ENCODE measurements at regions not wholly inside any gene's neighbourhood (a gene's known extent, or its start where the extent isn't known, plus 50 kb on each side); places are given as distances from the start of the nearest gene placed in this dataset.
"Not testable (repeated sequence)": the region's sequence is repeated elsewhere in the genome, so short reads cannot be mapped to it uniquely, and the experiment has no call there.

DNA sequence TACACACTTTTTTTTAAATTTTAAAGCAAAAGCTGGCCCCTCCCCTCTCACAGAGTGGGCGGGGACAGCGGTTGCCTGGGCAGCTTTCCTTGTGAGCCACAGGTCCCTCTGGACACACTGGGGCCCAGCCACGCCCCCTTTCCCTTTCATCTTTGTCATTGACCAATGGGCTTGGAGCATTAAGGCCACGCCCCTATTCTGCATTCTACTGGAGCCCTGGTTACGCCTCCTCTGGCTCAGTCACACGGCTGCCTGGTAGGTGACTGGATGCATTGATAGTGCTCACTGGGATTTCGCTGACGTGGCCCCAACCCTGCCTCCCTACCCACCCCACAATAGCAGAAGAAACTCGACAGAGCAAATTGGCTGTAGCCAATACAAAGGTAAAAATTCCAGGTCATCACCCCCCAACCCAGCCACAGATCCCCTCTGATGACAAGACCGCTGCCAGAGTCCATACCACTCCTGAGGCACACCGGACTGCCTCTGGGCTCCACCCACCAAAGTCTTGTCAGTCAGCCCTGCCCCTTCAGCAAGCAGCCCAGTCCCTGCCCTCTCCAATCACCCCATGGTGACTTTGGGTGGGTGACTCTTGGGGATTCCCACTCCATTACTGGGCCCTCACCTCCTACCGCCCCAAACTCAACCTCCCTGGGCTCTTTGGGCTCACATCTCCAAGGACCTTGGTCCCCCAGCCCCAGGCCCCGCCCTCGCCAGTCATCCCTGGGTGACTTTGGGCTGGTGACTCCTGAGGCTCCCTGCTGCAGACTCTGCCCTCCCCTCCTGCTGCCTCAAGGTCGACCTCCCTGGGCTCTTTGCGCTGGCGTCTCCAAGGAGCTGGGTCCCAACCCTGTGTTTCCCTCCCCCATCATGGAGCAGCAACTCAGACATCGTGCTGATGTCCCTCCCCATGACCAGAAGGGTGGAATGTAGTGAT, 112.2 kb upstream of the FAN1 start:
- intact Hi-C loops (cut with micrococcal nuclease; ENCODE audit: unreplicated experiment): loop anchor here (10.0 kb wide), 1 partner anchor 703 kb away; no protein-coding TSS in a partner anchor
- Histone ChIP-seq H2AFZ (ENCODE audit: low read length) (no peak overlapping the region), H3K4me2 (ENCODE audit: low read length) (no peak overlapping the region), H3K4me1 (ENCODE audit: insufficient read depth, low read length, poor library complexity, severe bottlenecking) (no peaks in the 10 kb centered on the region), H3K27ac (ENCODE audit: low read depth, low read length, poor library complexity, severe bottlenecking) (no peak overlapping the region), H3K79me2 (ENCODE audit: insufficient read depth, low read depth, low read length) (no peaks in the 10 kb centered on the region), H4K20me1 (ENCODE audit: insufficient read depth, low read length) (no peaks in the 10 kb centered on the region), H3K9me3 (ENCODE audit: low read length) (no peaks in the 10 kb centered on the region), H3K4me3 (ENCODE audit: low read depth, low read length, poor library complexity, severe bottlenecking) (no peak overlapping the region), H3K36me3 (ENCODE audit: insufficient read depth, low read length) (no peaks in the 10 kb centered on the region), H3K9me2 (ENCODE audit: insufficient read depth, low read length) (no peaks in the 10 kb centered on the region)
- no TSS peak for BruUV-seq (replicated peaks)
- ChIA-PET POLR2A (no interaction called here), CTCF (ENCODE audit: unreplicated experiment) (no interaction called here)
- TF ChIP-seq EZH2phosphoT487 (IDR thresholded peaks at IDR 0.05; ENCODE audit: borderline replicate concordance, low read depth, low read length): no peak
- TF ChIP-seq, protein P1, sequence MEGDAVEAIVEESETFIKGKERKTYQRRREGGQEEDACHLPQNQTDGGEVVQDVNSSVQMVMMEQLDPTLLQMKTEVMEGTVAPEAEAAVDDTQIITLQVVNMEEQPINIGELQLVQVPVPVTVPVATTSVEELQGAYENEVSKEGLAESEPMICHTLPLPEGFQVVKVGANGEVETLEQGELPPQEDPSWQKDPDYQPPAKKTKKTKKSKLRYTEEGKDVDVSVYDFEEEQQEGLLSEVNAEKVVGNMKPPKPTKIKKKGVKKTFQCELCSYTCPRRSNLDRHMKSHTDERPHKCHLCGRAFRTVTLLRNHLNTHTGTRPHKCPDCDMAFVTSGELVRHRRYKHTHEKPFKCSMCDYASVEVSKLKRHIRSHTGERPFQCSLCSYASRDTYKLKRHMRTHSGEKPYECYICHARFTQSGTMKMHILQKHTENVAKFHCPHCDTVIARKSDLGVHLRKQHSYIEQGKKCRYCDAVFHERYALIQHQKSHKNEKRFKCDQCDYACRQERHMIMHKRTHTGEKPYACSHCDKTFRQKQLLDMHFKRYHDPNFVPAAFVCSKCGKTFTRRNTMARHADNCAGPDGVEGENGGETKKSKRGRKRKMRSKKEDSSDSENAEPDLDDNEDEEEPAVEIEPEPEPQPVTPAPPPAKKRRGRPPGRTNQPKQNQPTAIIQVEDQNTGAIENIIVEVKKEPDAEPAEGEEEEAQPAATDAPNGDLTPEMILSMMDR (conservative IDR thresholded peaks at IDR 0.05; ENCODE audit: low read length): no peak
- peak; percentile 25 for DNase-seq (ENCODE audit: low spot score)

DNA sequence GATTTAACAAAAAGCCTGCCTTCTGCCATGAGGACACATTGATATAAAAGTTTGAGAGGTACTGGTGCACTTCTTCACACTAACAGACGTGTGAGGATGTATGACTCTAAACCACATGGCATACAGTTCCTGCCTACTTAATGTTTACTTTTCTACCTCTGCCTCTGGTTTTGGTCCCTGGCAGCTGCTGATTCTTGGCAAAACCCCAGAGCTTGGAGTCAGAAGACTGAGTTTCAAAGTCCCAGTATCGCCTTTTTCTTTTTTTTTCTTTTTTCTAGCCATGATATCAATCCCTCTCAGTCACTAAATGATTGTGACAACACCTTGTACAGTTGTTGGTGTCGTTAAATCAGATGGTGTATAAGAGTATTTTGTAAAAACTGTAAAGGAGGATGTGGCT, 110.9 kb upstream of the FAN1 start:
- CTCF ChIA-PET (ENCODE audit: unreplicated experiment); H3K4me1 ChIP-seq (ENCODE audit: insufficient read depth, low read length, poor library complexity, severe bottlenecking); H3K36me3 ChIP-seq (ENCODE audit: insufficient read depth, low read length); H3K79me2 ChIP-seq (ENCODE audit: insufficient read depth, low read depth, low read length); H3K27ac ChIP-seq (ENCODE audit: low read depth, low read length, poor library complexity, severe bottlenecking); H3K4me2 ChIP-seq (ENCODE audit: low read length); H3K4me3 ChIP-seq (ENCODE audit: low read depth, low read length, poor library complexity, severe bottlenecking); DNase-seq (ENCODE audit: low spot score); H3K9me3 ChIP-seq (ENCODE audit: low read length); BruUV-seq (replicated peaks); H3K9me2 ChIP-seq (ENCODE audit: insufficient read depth, low read length); POLR2A ChIA-PET; H2AFZ ChIP-seq (ENCODE audit: low read length); H4K20me1 ChIP-seq (ENCODE audit: insufficient read depth, low read length): not testable (repeated sequence)
- intact Hi-C loops (cut with micrococcal nuclease; ENCODE audit: unreplicated experiment): loop anchor here (10.0 kb wide), 1 partner anchor 702 kb away; no protein-coding TSS in a partner anchor

DNA sequence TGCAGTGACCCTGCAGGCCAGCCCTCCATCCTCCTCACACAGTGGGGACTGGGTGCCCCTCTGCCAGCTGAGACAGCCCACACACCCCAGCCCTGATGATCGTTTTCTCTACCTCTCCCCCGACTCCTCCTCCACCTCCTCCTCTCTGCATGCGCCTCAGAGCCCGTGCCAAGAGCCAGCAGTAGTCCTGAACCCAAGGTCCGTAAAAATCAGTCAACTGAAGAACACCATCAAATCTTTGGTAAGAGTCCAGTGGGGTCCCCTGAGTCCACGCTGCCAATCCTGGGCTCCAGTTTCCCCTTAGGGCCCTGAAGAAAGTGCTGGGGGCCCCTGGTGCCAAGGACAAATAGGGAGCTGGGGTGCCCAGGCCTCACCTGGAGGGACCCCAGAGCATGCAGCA, 109.3 kb upstream of the FAN1 start:
- no peak overlapping the region for H3K27ac ChIP-seq (ENCODE audit: low read depth, low read length, poor library complexity, severe bottlenecking)
- no peak overlapping the region for H3K4me3 ChIP-seq (ENCODE audit: low read depth, low read length, poor library complexity, severe bottlenecking)
- no peak for DNase-seq (ENCODE audit: low spot score)
- no peaks in the 10 kb centered on the region for H3K4me1 ChIP-seq (ENCODE audit: insufficient read depth, low read length, poor library complexity, severe bottlenecking)
- H3K79me2 ChIP-seq (ENCODE audit: insufficient read depth, low read depth, low read length): no peaks in the 10 kb centered on the region
- H3K9me2 ChIP-seq (ENCODE audit: insufficient read depth, low read length): no peaks in the 10 kb centered on the region
- H4K20me1 ChIP-seq (ENCODE audit: insufficient read depth, low read length): no peaks in the 10 kb centered on the region
- ChIA-PET POLR2A (no interaction called here), CTCF (ENCODE audit: unreplicated experiment) (no interaction called here)
- no peaks in the 10 kb centered on the region for H3K36me3 ChIP-seq (ENCODE audit: insufficient read depth, low read length)
- H2AFZ ChIP-seq (ENCODE audit: low read length): no peak overlapping the region
- TF ChIP-seq EZH2phosphoT487 (IDR thresholded peaks at IDR 0.05; ENCODE audit: borderline replicate concordance, low read depth, low read length): no peak
- TF ChIP-seq, protein P1 (conservative IDR thresholded peaks at IDR 0.05; ENCODE audit: low read length): no peak
- BruUV-seq (replicated peaks): no TSS peak
- intact Hi-C loops (cut with micrococcal nuclease; ENCODE audit: unreplicated experiment): loop anchor here (10.0 kb wide), 1 partner anchor 700 kb away; no protein-coding TSS in a partner anchor
- H3K9me3 ChIP-seq (ENCODE audit: low read length): no peaks in the 10 kb centered on the region
- no peak overlapping the region for H3K4me2 ChIP-seq (ENCODE audit: low read length)
